HepG2 (cell line): ENCODE measurements at regions not wholly inside any gene's neighbourhood (a gene's known extent, or its start where the extent isn't known, plus 50 kb on each side); places are given as distances from the start of the nearest gene placed in this dataset.

Experiments
- AFF4 ChIP-seq: sonication (generic); formaldehyde crosslinking; IDR thresholded peaks from 2 replicates; pipeline ENCODE4 v1.4.0; 2020; ENCODE audit warnings: missing genetic modification reagents
- CBX1 ChIP-seq: IDR thresholded peaks from one replicate; pipeline ENCODE4 v1.6.1; 2016; ENCODE audit warnings: antibody characterized with exemption, low read depth
- ERF ChIP-seq: IDR thresholded peaks from 2 replicates; pipeline ENCODE4 v1.6.1; 2018; ENCODE audit warnings: missing biosample characterization, missing genetic modification reagents
- FOXC1 ChIP-seq: sonication (generic); formaldehyde crosslinking; IDR thresholded peaks from 2 replicates; pipeline ENCODE4 v1.8.0; 2022; ENCODE audit warnings: mild to moderate bottlenecking, missing genetic modification reagents, borderline replicate concordance
- GMEB2 ChIP-seq: IDR thresholded peaks from 2 replicates; pipeline ENCODE4 v1.6.1; 2016; ENCODE audit warnings: missing biosample characterization, missing genetic modification reagents, low read depth
- MAFK ChIP-seq, 2 experiments: IDR thresholded peaks in 1 of 2; conservative IDR thresholded peaks in 1 of 2; 2 replicates each; pipeline ENCODE4 v1.6.1; 2011; ENCODE audit warnings: improper control_type of control experiment in 2 of 2, low read length in 2 of 2
- PITX1 ChIP-seq: sonication (generic); formaldehyde crosslinking; IDR thresholded peaks from 2 replicates; pipeline ENCODE4 v1.5.1; 2020; ENCODE audit warnings: mild to moderate bottlenecking, missing genetic modification reagents
- RAD21 ChIP-seq: fragments of 450-650 bp; formaldehyde crosslinking; IDR thresholded peaks from 2 replicates; pipeline ENCODE4 v1.5.0; 2020; ENCODE audit warnings: mild to moderate bottlenecking
- SALL1 ChIP-seq: sonication (generic); formaldehyde crosslinking; IDR thresholded peaks from 2 replicates; pipeline ENCODE4 v1.8.0; 2022; ENCODE audit warnings: mild to moderate bottlenecking, missing genetic modification reagents
- SMC3 ChIP-seq: IDR thresholded peaks from 2 replicates; pipeline ENCODE4 v1.6.1; 2011; ENCODE audit warnings: low read length, improper control_type of control experiment
- STAG1 ChIP-seq: sonication (generic); formaldehyde crosslinking; IDR thresholded peaks from 2 replicates; pipeline ENCODE4 v1.4.0; 2020; ENCODE audit warnings: missing genetic modification reagents
- ZFP36L2 ChIP-seq: sonication (generic); formaldehyde crosslinking; IDR thresholded peaks from 2 replicates; pipeline ENCODE4 v1.4.0; 2020; ENCODE audit warnings: missing genetic modification reagents
- ZFX ChIP-seq: sonication (generic); formaldehyde crosslinking; IDR thresholded peaks from 2 replicates; pipeline ENCODE4 v1.4.0; 2020; ENCODE audit warnings: mild to moderate bottlenecking, low read depth, missing genetic modification reagents, moderate library complexity
- ZMYM4 ChIP-seq: sonication (generic); formaldehyde crosslinking; IDR thresholded peaks from 2 replicates; pipeline ENCODE4 v1.8.1; 2023; ENCODE audit warnings: mild to moderate bottlenecking, missing genetic modification reagents
- ZNF460 ChIP-seq: sonication (generic); formaldehyde crosslinking; IDR thresholded peaks from 2 replicates; pipeline ENCODE4 v1.5.1; 2020; ENCODE audit warnings: missing genetic modification reagents, mild to moderate bottlenecking, borderline replicate concordance
- ZNF687 ChIP-seq: sonication (generic); formaldehyde crosslinking; IDR thresholded peaks from 2 replicates; pipeline ENCODE4 v1.5.1; 2020; ENCODE audit warnings: mild to moderate bottlenecking, missing genetic modification reagents, moderate library complexity
- ZNF772 ChIP-seq: sonication (generic); formaldehyde crosslinking; IDR thresholded peaks from 2 replicates; pipeline ENCODE4 v1.5.0; 2020; ENCODE audit warnings: mild to moderate bottlenecking, missing genetic modification reagents
- ZSCAN9 ChIP-seq: IDR thresholded peaks from 2 replicates; pipeline ENCODE4 v1.6.1; 2016; ENCODE audit warnings: borderline replicate concordance

GRCh38 chr5:57094753-57095683 lies 78.8 kb upstream of the GPBP1 start (continued):
- TF ChIP-seq ZNF687 (CRISPR knock-in tag) (peak; percentile 38), ZNF460 (no peak), PITX1 (CRISPR knock-in tag) (0 out of 2 replicates have a peak, but pooled peaks have one; percentile 41), SALL1 (peak; percentile 30; the same call in 1 of the 2 replicates), FOXC1 (CRISPR knock-in tag) (0 out of 2 replicates have a peak, but pooled peaks have one; percentile 30), SMC3 (peak; percentile 65), STAG1 (CRISPR knock-in tag) (peak; percentile 27; the same call in 1 of the 2 replicates), ZSCAN9 (no peak), GMEB2 (no peak), CBX1 (no peak), ZFX (CRISPR knock-in tag) (peak; percentile 14; the same call in 1 of the 2 replicates), RAD21 (CRISPR knock-in tag) (0 out of 2 replicates have a peak, but pooled peaks have one; percentile 8), AFF4 (CRISPR knock-in tag) (no peak), ERF (0 out of 2 replicates have a peak, but pooled peaks have one; percentile 41), ZMYM4 (CRISPR knock-in tag) (0 out of 2 replicates have a peak, but pooled peaks have one; percentile 19), ZNF772 (CRISPR knock-in tag) (no peak), MAFK (conservative IDR thresholded peaks at IDR 0.05 in 1 of 2, IDR thresholded peaks at IDR 0.05 in 1 of 2; ENCODE audit: low read length in 2 of 2) (no peak), ZFP36L2 (CRISPR knock-in tag) (no peak)
